H9 (cell line): ENCODE measurements at regions not wholly inside any gene's neighbourhood (a gene's known extent, or its start where the extent isn't known, plus 50 kb on each side); places are given as distances from the start of the nearest gene placed in this dataset.

Experiments
- DNase-seq: peaks from one replicate; pipeline ENCODE4 v3.0.0-alpha.2; 2017
- H2AFZ ChIP-seq: one replicate; pipeline ENCODE4 v1.6.1; 2013; ENCODE audit warnings: mild to moderate bottlenecking, low read length, control low read depth, moderate library complexity
- H2AK5ac ChIP-seq: 2 replicates; pipeline ENCODE4 v1.6.1; 2013; ENCODE audit warnings: low read length, control low read depth, mixed read lengths; ENCODE audit not compliant: insufficient read length
- H2BK120ac ChIP-seq: one replicate; pipeline ENCODE4 v1.6.1; 2013; ENCODE audit warnings: low read depth, mild to moderate bottlenecking, low read length, control low read depth, inconsistent platforms; ENCODE audit not compliant: poor library complexity, severe bottlenecking
- H2BK12ac ChIP-seq: 2 replicates; pipeline ENCODE4 v1.6.1; 2013; ENCODE audit warnings: low read length, control low read depth, mixed read lengths, low read depth; ENCODE audit not compliant: insufficient read length
- H2BK15ac ChIP-seq: 2 replicates; pipeline ENCODE4 v1.6.1; 2013; ENCODE audit warnings: low read depth, low read length, control low read depth
- H2BK20ac ChIP-seq: one replicate; pipeline ENCODE4 v1.6.1; 2013; ENCODE audit warnings: low read depth, mild to moderate bottlenecking, low read length, control low read depth, inconsistent platforms; ENCODE audit not compliant: poor library complexity, severe bottlenecking
- H2BK5ac ChIP-seq: 2 replicates; pipeline ENCODE4 v1.6.1; 2013; ENCODE audit warnings: low read length, control low read depth, mixed read lengths; ENCODE audit not compliant: insufficient read length
- H3K14ac ChIP-seq: 2 replicates; pipeline ENCODE4 v1.6.1; 2013; ENCODE audit warnings: low read length, control low read depth; ENCODE audit not compliant: insufficient read depth
- H3K18ac ChIP-seq: 2 replicates; pipeline ENCODE4 v1.6.1; 2013; ENCODE audit warnings: low read depth, mild to moderate bottlenecking, mixed read lengths, low read length, control low read depth; ENCODE audit not compliant: insufficient read length
- H3K23ac ChIP-seq: 2 replicates; pipeline ENCODE4 v1.6.1; 2013; ENCODE audit warnings: low read length, control low read depth, mixed read lengths, low read depth; ENCODE audit not compliant: insufficient read length
- H3K23me2 ChIP-seq: 2 replicates; pipeline ENCODE4 v1.6.1; 2013; ENCODE audit warnings: low read depth, mild to moderate bottlenecking, mixed read lengths, low read length, control low read depth; ENCODE audit not compliant: insufficient read length, poor library complexity, severe bottlenecking
- H3K27ac ChIP-seq: 2 replicates; pipeline ENCODE4 v1.5.1; 2013; ENCODE audit warnings: low read length, control low read depth, mixed read lengths, low read depth; ENCODE audit not compliant: insufficient read length
- H3K27me3 ChIP-seq: 2 replicates; pipeline ENCODE4 v1.6.1; 2013; ENCODE audit warnings: low read length, control low read depth, inconsistent platforms; ENCODE audit not compliant: insufficient read depth
- H3K4ac ChIP-seq: 2 replicates; pipeline ENCODE4 v1.6.1; 2013; ENCODE audit warnings: low read depth, mild to moderate bottlenecking, control low read depth, inconsistent platforms, low read length, moderate library complexity
- H3K4me1 ChIP-seq: 2 replicates; pipeline ENCODE4 v1.6.1; 2013; ENCODE audit warnings: low read length, control low read depth, inconsistent platforms; ENCODE audit not compliant: insufficient read depth
- H3K4me2 ChIP-seq: 2 replicates; pipeline ENCODE4 v1.6.1; 2013; ENCODE audit warnings: low read length, control low read depth, mixed read lengths; ENCODE audit not compliant: insufficient read length, insufficient read depth
- H3K56ac ChIP-seq: 2 replicates; pipeline ENCODE4 v1.6.1; 2013; ENCODE audit warnings: low read depth, mild to moderate bottlenecking, mixed read lengths, low read length, control low read depth; ENCODE audit not compliant: insufficient read length
- H3K79me1 ChIP-seq: 2 replicates; pipeline ENCODE4 v1.6.1; 2013; ENCODE audit warnings: low read depth, mild to moderate bottlenecking, moderate library complexity, low read length, control low read depth, inconsistent platforms; ENCODE audit not compliant: insufficient read depth, poor library complexity, severe bottlenecking
- H3K79me2 ChIP-seq: 2 replicates; pipeline ENCODE4 v1.6.1; 2013; ENCODE audit warnings: low read length, control low read depth, inconsistent platforms; ENCODE audit not compliant: insufficient read depth
- H3K9ac ChIP-seq: 2 replicates; pipeline ENCODE4 v1.6.1; 2013; ENCODE audit warnings: low read length, control low read depth, mixed read lengths; ENCODE audit not compliant: insufficient read length; ENCODE audit errors: extremely low read depth
- H3K9me3 ChIP-seq: one replicate; pipeline ENCODE4 v1.6.1; 2013; ENCODE audit warnings: low read depth, low read length, inconsistent platforms; ENCODE audit not compliant: control insufficient read depth
- H3T11ph ChIP-seq: one replicate; pipeline ENCODE4 v1.6.1; 2013; ENCODE audit warnings: mild to moderate bottlenecking, low read length, control low read depth, inconsistent platforms
- H4K20me1 ChIP-seq: one replicate; pipeline ENCODE4 v1.6.1; 2013; ENCODE audit not compliant: control insufficient read depth, insufficient read length, insufficient read depth
- H4K5ac ChIP-seq: 2 replicates; pipeline ENCODE4 v1.6.1; 2013; ENCODE audit warnings: low read depth, mild to moderate bottlenecking, mixed read lengths, low read length, control low read depth; ENCODE audit not compliant: insufficient read length
- H4K8ac ChIP-seq: replicated peaks from 2 replicates; pipeline ENCODE4 v1.6.1; 2013; ENCODE audit warnings: low read length, control low read depth, mixed read lengths, low read depth; ENCODE audit not compliant: insufficient read length
- H4K91ac ChIP-seq: 2 replicates; pipeline ENCODE4 v1.6.1; 2013; ENCODE audit warnings: low read depth, mild to moderate bottlenecking, moderate library complexity, mixed read lengths, low read length, control low read depth; ENCODE audit not compliant: insufficient read length
- H3K27ac Mint-ChIP-seq, 3 experiments: 2 replicates in 2 of 3; 3 replicates in 1 of 3; pipeline ENCODE4 v1.8.0; 2020 to 2021; ENCODE audit warnings: mixed read lengths in 3 of 3, mild to moderate bottlenecking in 1 of 3, moderate library complexity in 1 of 3
- H3K27me3 Mint-ChIP-seq: 2 replicates; pipeline ENCODE4 v1.8.0; 2021; ENCODE audit warnings: low read depth, mild to moderate bottlenecking, moderate library complexity, mixed read lengths
- H3K36me3 Mint-ChIP-seq, 3 experiments: 2 replicates in 2 of 3; 3 replicates in 1 of 3; pipeline ENCODE4 v1.8.0; 2020 to 2021; ENCODE audit warnings: low read depth in 3 of 3, mixed read lengths in 3 of 3; ENCODE audit not compliant: insufficient read depth in 1 of 3
- H3K4me1 Mint-ChIP-seq, 2 experiments: 2 replicates each; pipeline ENCODE4 v1.8.0; 2020; ENCODE audit warnings: mixed read lengths in 2 of 2
- H3K4me3 Mint-ChIP-seq, 2 experiments: 2 replicates in 1 of 2; 3 replicates in 1 of 2; pipeline ENCODE4 v1.8.0; 2020 to 2021; ENCODE audit warnings: mild to moderate bottlenecking in 2 of 2, mixed read lengths in 2 of 2, moderate library complexity in 1 of 2
- H3K9me3 Mint-ChIP-seq, 2 experiments: 2 replicates in 1 of 2; 3 replicates in 1 of 2; pipeline ENCODE4 v1.8.0; 2020; ENCODE audit warnings: mild to moderate bottlenecking in 2 of 2, mixed read lengths in 2 of 2, moderate library complexity in 1 of 2
- CTCF ChIP-seq: fragments of 200-600 bp; sonication (generic); conservative IDR thresholded peaks from 3 replicates; pipeline ENCODE4 v1.8.0; 2021; ENCODE audit warnings: antibody characterized with exemption, mild to moderate bottlenecking
- WGBS: extraction: QIAGEN DNeasy Blood & Tissue Kit; methylation state at CpG from one replicate; pipeline ENCODE4 v1.1.7; 2013; ENCODE audit warnings: missing lambda C conversion rate, low lambda C conversion rate, mixed read lengths; ENCODE audit not compliant: insufficient read length; ENCODE audit errors: extremely low coverage; 5-methylcytosine and 5-hydroxymethylcytosine counted together

- Histone ChIP-seq H3K23me2 (no peaks in the 10 kb centered on the region), H3K23ac (no peak overlapping the region), H3K9ac (no peak overlapping the region), H3K4me2 (no peak overlapping the region), H3K4me1 (no peaks in the 10 kb centered on the region), H3K9me3 (no peaks in the 10 kb centered on the region), H3K79me1 (no peaks in the 10 kb centered on the region), H3K27me3 (no peaks in the 10 kb centered on the region), H2BK15ac (no peak overlapping the region), H4K91ac (no peak overlapping the region), H4K20me1 (no peaks in the 10 kb centered on the region), H3K79me2 (no peaks in the 10 kb centered on the region), H2AFZ (no peak overlapping the region), H2BK12ac (no peak overlapping the region), H2BK20ac (no peak overlapping the region), H3K18ac (no peak overlapping the region), H2BK120ac (no peak overlapping the region), H4K5ac (no peak overlapping the region), H3T11ph (no peak overlapping the region), H3K27ac (no peak overlapping the region), H2BK5ac (no peak overlapping the region), H3K14ac (no peak overlapping the region), H3K56ac (no peak overlapping the region), H2AK5ac (no peak overlapping the region), H3K4ac (no peak overlapping the region), H4K8ac (no peak overlapping the region)
- Mint-ChIP-seq H3K4me1 (peaks cover 8 to 19% of the 10 kb centered on the region in 2 experiments), H3K27me3 (no peaks in the 10 kb centered on the region), H3K4me3 (no peak overlapping the region), H3K36me3 (no peaks in the 10 kb centered on the region; a peak in 1 of 7 replicates), H3K27ac (peak overlapping the region in 2 of 3 experiments; percentile 71 to 80; a peak in 3 of 7 replicates), H3K9me3 (no peaks in the 10 kb centered on the region)
- TF ChIP-seq CTCF = no peak
- WGBS = no CpG with 5 or more reads among the region's 2 CpGs
- no peak for DNase-seq
Observed at GRCh38 chr13:89584058-89584620, 1763.3 kb upstream of the MIR17HG start.
